HEK293T (cell line): ENCODE measurements at regions not wholly inside any gene's neighbourhood (a gene's known extent, or its start where the extent isn't known, plus 50 kb on each side); places are given as distances from the start of the nearest gene placed in this dataset.

Experiments
- FOXM1 ChIP-seq: fragments of 450-650 bp; IDR thresholded peaks from 2 replicates; pipeline ENCODE4 v1.6.1; 2017; ENCODE audit warnings: mild to moderate bottlenecking, borderline replicate concordance
- L3MBTL2 ChIP-seq: fragments of 450-650 bp; conservative IDR thresholded peaks from 2 replicates; pipeline ENCODE4 v1.6.1; 2016; ENCODE audit warnings: mild to moderate bottlenecking
- SP1 ChIP-seq: fragments of 450-650 bp; IDR thresholded peaks from 2 replicates; pipeline ENCODE4 v1.6.1; 2017
- SUZ12 ChIP-seq: fragments of 450-650 bp; IDR thresholded peaks from 2 replicates; pipeline ENCODE4 v1.6.1; 2016; ENCODE audit warnings: mild to moderate bottlenecking
- ZNF384 ChIP-seq: fragments of 450-650 bp; IDR thresholded peaks from 2 replicates; pipeline ENCODE4 v1.6.1; 2016

DNA sequence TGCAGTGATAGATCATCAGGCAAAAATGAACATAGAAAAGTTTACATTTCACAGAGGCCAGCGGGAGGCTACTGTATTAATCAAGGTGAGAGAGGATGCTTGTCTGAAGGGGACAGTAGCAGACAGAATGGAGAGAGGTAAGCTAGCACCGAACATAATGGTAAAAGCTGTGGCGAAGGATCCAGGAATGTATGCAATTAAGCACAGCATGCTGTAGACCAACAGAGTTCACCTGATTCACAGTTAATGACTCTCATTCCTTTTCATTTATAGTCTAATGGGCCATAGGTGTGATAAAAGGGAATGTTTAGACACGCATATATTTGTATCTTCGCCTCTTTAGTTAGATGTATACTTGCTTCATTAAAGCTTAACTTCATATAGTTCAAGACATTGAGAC is 150.9 kb upstream of the MBL2 start:
- no peak for TF ChIP-seq SP1
- TF ChIP-seq L3MBTL2: no peak
- no peak for TF ChIP-seq ZNF384
- TF ChIP-seq FOXM1: no peak
- TF ChIP-seq SUZ12: no peak
